ENCODE measurements at regions not wholly inside any gene's neighbourhood (a gene's known extent, or its start where the extent isn't known, plus 50 kb on each side); places are given as distances from the start of the nearest gene placed in this dataset.

GRCh38 chr1:22338071-22338765 lies 113.4 kb upstream of the ZBTB40 start:
- TF ChIP-seq POLR2A (IDR thresholded peaks at IDR 0.05) (no peak), POLR2AphosphoS5 (IDR thresholded peaks at IDR 0.05) (no peak), EP300 (IDR thresholded peaks at IDR 0.05; ENCODE audit: low read depth) (no peak)
- TF ChIP-seq, protein P1, sequence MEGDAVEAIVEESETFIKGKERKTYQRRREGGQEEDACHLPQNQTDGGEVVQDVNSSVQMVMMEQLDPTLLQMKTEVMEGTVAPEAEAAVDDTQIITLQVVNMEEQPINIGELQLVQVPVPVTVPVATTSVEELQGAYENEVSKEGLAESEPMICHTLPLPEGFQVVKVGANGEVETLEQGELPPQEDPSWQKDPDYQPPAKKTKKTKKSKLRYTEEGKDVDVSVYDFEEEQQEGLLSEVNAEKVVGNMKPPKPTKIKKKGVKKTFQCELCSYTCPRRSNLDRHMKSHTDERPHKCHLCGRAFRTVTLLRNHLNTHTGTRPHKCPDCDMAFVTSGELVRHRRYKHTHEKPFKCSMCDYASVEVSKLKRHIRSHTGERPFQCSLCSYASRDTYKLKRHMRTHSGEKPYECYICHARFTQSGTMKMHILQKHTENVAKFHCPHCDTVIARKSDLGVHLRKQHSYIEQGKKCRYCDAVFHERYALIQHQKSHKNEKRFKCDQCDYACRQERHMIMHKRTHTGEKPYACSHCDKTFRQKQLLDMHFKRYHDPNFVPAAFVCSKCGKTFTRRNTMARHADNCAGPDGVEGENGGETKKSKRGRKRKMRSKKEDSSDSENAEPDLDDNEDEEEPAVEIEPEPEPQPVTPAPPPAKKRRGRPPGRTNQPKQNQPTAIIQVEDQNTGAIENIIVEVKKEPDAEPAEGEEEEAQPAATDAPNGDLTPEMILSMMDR (IDR thresholded peaks at IDR 0.05) = no peak
- peaks cover 38% of the 10 kb centered on the region for H3K27me3 ChIP-seq
- no peaks in the 10 kb centered on the region for H3K36me3 ChIP-seq
- H3K4me1 ChIP-seq = peaks cover 0 to 7% (median 3%) of the 10 kb centered on the region in 4 donors
- no peak overlapping the region for H3K27ac ChIP-seq
- H3K9me3 ChIP-seq = no peaks in the 10 kb centered on the region
- H3K4me3 ChIP-seq = no peak overlapping the region
- WGBS, 2 donors (ENCODE audit: low coverage in 1 of 2) = 86 to 100% methylated on average over 3 to 12 of the region's 12 CpGs
- in situ Hi-C loops (cut with MboI; ENCODE audit: low pct_ligation_motif_present in 1 of 4, low pct_unique_long_range_greater_than_20kb in 1 of 4, low sequenced_read_pairs in 3 of 4) (no loop called here), intact Hi-C loops (cut with DNase I; ENCODE audit: low total_unique reads) (no loop called here)
- DNase-seq = no peak

DNA sequence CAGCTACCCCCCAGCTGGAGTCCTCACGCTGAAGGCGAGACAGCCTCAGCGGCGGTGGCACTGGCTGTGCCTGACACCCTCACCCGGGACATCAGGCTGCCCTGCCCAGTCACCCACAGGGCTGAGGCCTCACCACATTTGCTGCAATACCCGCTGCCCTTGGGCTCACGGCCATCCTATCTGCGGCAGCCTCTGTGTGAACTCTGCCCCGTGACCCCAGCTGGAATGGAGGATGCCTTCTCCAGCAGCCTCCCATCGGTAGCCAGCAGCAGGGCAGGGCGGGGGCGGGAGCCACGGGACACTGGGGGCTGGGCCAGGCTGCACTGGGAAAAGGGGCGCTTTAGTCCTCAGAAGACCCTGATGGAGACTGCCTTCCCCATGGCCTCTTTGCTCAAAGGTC lies 112.4 kb upstream of the ZBTB40 start:
- DNase-seq = no peak
- WGBS, 2 donors (ENCODE audit: low coverage in 1 of 2) = 75% methylated on average over 6 of the region's 14 CpGs; no CpG with 5 or more reads in 1 of the 2 donors
- no peaks in the 10 kb centered on the region for H3K36me3 ChIP-seq
- intact Hi-C loops (cut with DNase I; ENCODE audit: low total_unique reads) (no loop called here), in situ Hi-C loops (cut with MboI; ENCODE audit: low pct_ligation_motif_present in 1 of 4, low pct_unique_long_range_greater_than_20kb in 1 of 4, low sequenced_read_pairs in 3 of 4) (no loop called here)
- no peak overlapping the region for H3K27ac ChIP-seq
- H3K4me1 ChIP-seq = peaks cover 0 to 7% (median 3%) of the 10 kb centered on the region in 4 donors
- no peak overlapping the region for H3K4me3 ChIP-seq
- TF ChIP-seq, protein P1 (IDR thresholded peaks at IDR 0.05) = no peak
- TF ChIP-seq EP300 (IDR thresholded peaks at IDR 0.05; ENCODE audit: low read depth) = no peak
- no peak for TF ChIP-seq POLR2AphosphoS5 (IDR thresholded peaks at IDR 0.05)
- TF ChIP-seq POLR2A (IDR thresholded peaks at IDR 0.05) = no peak
- no peaks in the 10 kb centered on the region for H3K9me3 ChIP-seq
- H3K27me3 ChIP-seq = peaks cover 48% of the 10 kb centered on the region

GRCh38 chr1:22340066-22340465 lies 111.6 kb upstream of the ZBTB40 start:
- TF ChIP-seq, protein P1 (IDR thresholded peaks at IDR 0.05) = no peak
- TF ChIP-seq POLR2A (IDR thresholded peaks at IDR 0.05) = no peak
- TF ChIP-seq EP300 (IDR thresholded peaks at IDR 0.05; ENCODE audit: low read depth) = no peak
- no peak for TF ChIP-seq POLR2AphosphoS5 (IDR thresholded peaks at IDR 0.05)
- intact Hi-C loops (cut with DNase I; ENCODE audit: low total_unique reads) (no loop called here), in situ Hi-C loops (cut with MboI; ENCODE audit: low pct_ligation_motif_present in 1 of 4, low pct_unique_long_range_greater_than_20kb in 1 of 4, low sequenced_read_pairs in 3 of 4) (no loop called here)
- Histone ChIP-seq H3K4me1 (peaks cover 0 to 7% (median 3%) of the 10 kb centered on the region in 4 donors), H3K27ac (no peak overlapping the region), H3K4me3 (no peak overlapping the region), H3K27me3 (peaks cover 57% of the 10 kb centered on the region), H3K36me3 (no peaks in the 10 kb centered on the region), H3K9me3 (no peaks in the 10 kb centered on the region)
- WGBS, 2 donors (ENCODE audit: low coverage in 1 of 2) = 79 to 100% methylated on average over 1 to 4 of the region's 4 CpGs
- DNase-seq = no peak

DNA sequence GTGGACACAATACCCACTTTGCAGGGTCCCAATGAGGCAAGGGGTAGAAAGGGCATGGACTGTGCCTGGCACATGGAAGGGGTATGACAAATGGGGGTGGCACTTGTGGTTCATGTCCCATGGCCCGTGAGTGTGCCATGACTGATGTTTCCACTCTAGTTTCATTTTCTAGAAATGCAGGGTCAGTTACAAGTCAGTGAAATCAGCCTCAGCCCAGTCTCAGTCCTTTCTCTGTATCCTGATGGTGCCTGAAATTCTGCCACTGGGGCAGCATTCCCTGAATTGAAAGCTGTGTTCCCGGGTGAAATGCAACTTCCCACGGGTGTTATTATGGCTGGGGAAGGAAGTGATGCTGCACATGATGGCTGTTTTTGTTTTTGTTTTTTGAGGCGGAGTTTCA lies 110.8 kb upstream of the ZBTB40 start:
- 46% methylated on average over 4 of the region's 4 CpGs; no CpG with 5 or more reads in 1 of the 2 donors for WGBS, 2 donors (ENCODE audit: low coverage in 1 of 2)
- no peak overlapping the region for H3K27ac ChIP-seq
- in situ Hi-C loops (cut with MboI; ENCODE audit: low pct_ligation_motif_present in 1 of 4, low pct_unique_long_range_greater_than_20kb in 1 of 4, low sequenced_read_pairs in 3 of 4) (no loop called here), intact Hi-C loops (cut with DNase I; ENCODE audit: low total_unique reads) (no loop called here)
- no peaks in the 10 kb centered on the region for H3K9me3 ChIP-seq
- peaks cover 0 to 7% (median 3%) of the 10 kb centered on the region in 4 donors for H3K4me1 ChIP-seq
- DNase-seq = no peak
- H3K4me3 ChIP-seq = no peak overlapping the region
- TF ChIP-seq, protein P1 (IDR thresholded peaks at IDR 0.05) = no peak
- no peak for TF ChIP-seq POLR2AphosphoS5 (IDR thresholded peaks at IDR 0.05)
- no peak for TF ChIP-seq EP300 (IDR thresholded peaks at IDR 0.05; ENCODE audit: low read depth)
- TF ChIP-seq POLR2A (IDR thresholded peaks at IDR 0.05) = no peak
- H3K36me3 ChIP-seq = no peaks in the 10 kb centered on the region
- H3K27me3 ChIP-seq = peaks cover 65% of the 10 kb centered on the region
